GM19467 (cell line): ENCODE measurements at regions not wholly inside any gene's neighbourhood (a gene's known extent, or its start where the extent isn't known, plus 50 kb on each side); places are given as distances from the start of the nearest gene placed in this dataset.

ENCODE experiments used
- ATAC-seq: cut with Tn5 transposase; IDR thresholded peaks from one replicate; pipeline ENCODE4 v1.9.1; 2021; ENCODE audit warnings: mild to moderate bottlenecking, moderate library complexity; ENCODE audit not compliant: unreplicated experiment

DNA sequence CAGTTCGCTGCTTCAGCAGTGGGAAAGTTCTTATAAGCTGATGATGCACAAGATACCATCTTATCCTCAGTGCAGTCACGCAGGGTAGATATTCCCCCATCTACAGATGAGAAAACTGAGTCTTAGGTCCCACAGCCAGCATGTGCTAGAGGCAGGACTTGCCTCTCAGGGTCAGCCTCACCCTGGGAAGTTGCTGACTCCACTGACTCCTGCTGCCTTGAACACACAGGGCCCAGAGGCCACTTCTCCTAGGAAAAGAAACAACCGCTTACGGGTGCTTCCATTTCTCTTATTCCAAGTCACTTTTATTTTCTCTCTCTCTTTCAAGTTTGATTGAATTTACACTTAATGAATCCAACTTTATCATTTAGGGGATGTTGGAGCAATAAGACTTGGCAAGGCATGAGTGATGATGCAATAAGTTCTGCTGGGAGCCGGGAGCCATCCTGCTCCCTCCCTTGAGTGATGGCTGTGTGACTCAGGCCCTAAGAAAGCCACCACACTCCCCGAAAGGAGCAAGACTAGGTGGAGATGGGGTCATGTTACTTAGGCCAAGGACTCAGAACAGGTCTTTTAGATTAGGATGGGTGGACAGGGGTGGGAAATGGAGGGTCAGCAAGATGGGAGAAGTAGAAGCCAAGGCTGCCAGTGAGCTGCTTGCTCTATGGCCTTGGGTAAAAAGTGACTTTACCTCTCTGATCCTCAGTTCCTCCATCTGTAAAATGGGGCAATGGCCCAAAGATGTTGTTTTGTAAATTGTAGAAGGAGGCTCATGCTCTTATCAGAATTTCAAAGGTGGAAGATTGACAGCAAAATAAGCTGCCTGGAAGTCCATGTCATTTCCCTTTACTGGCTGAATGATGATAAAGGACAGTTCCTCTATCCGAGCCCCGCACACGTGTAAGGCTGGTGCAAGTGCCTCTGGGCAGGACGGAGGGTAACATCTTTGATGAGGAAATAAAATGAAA is 67.4 kb upstream of the ZNF618 start:
- no peak for ATAC-seq

DNA sequence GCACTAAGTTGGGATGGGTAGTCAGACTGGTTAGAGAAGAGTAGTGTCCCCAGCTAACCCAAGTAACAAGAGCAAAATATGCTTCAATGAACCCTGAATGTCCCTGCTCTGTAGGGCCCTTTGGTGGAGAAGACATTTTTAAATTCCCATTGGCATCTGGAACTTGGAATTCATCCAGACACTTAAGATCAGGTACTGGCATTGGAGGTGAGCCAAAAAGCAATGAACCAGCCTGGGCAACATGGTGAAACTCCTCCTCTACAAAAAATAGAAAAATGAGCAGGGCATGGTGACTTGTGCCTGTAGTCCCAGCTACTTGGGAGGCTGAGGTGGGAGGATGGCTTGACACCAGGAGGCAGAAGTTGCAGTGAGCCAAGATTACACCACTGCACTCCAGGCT is 58.9 kb upstream of the ZNF618 start:
- ATAC-seq = no peak

- no peak for ATAC-seq
Measured at GRCh38 chr9:113818391-113818790, 57.7 kb upstream of the ZNF618 start.

DNA sequence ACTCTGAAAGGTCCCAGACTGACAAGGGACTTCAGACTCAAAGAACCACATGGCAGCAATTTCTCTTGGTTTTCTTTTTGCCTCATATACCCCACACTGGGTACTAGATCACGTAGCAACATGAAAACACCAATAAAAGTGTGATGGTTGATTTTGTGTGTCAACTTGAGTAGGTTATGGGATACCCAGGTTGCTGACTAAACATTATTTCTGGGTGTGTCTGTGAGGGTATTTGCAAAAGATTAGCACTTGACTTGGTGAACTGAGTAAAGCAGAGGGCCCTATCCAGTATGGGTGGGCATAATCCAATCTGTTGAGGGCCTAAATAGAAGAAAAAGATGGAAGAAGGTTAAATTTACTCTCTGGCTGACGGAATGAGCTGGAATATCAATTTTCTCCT is 53.8 kb upstream of the ZNF618 start:
- ATAC-seq = no peak

- no peak for ATAC-seq
Measured at GRCh38 chr9:113823421-113823820, 52.7 kb upstream of the ZNF618 start.
